RWPE1 (cell line): ENCODE measurements at regions not wholly inside any gene's neighbourhood (a gene's known extent, or its start where the extent isn't known, plus 50 kb on each side); places are given as distances from the start of the nearest gene placed in this dataset.

Experiments used
- CTCF ChIA-PET: fragments of 350-600 bp; sonication (Branson Sonifier 250); formaldehyde crosslinking; extraction: SDS; loops from one replicate; lab custom pipeline; 2021; lab: Yijun Ruan, JAX
- POLR2A ChIA-PET: fragments of 400-600 bp; formaldehyde crosslinking; extraction: SDS; loops from one replicate; lab custom pipeline; 2020; ENCODE audit warnings: antibody characterized with exemption; ENCODE audit not compliant: low non-redundant PET; lab: Yijun Ruan, JAX
- DNase-seq: peaks from one replicate; pipeline ENCODE4 v3.0.0; 2012; ENCODE audit warnings: low spot score
- H3K27ac ChIP-seq: fragments of 450-650 bp; 2 replicates; pipeline ENCODE4 v1.5.1; 2017
- CTCF ChIP-seq: fragments of 450-650 bp; conservative IDR thresholded peaks from 2 replicates; pipeline ENCODE4 v1.5.1; 2017; ENCODE audit warnings: low read depth, mild to moderate bottlenecking

- no peak for TF ChIP-seq CTCF
- CTCF ChIA-PET = interaction anchor here (0.6 kb wide), 1 partner anchor 30 kb away, joined by 5 read pairs; no protein-coding TSS in a partner anchor
- H3K27ac ChIP-seq = no peak overlapping the region
- POLR2A ChIA-PET = no interaction called here
- DNase-seq = no peak
These were observed 107.4 kb upstream of the PRICKLE2 start for GRCh38 chr3:64332459-64333350.

GRCh38 chr3:64331605-64332004, 106.3 kb upstream of the PRICKLE2 start:
- no peak for TF ChIP-seq CTCF
- POLR2A ChIA-PET = no interaction called here
- H3K27ac ChIP-seq = no peak overlapping the region
- CTCF ChIA-PET = interaction anchor here (0.6 kb wide), 1 partner anchor 32 kb away, joined by 5 read pairs; no protein-coding TSS in a partner anchor
- DNase-seq = no peak

GRCh38 chr3:64329037-64329436, 103.8 kb upstream of the PRICKLE2 start:
- DNase-seq = no peak
- TF ChIP-seq CTCF = no peak
- ChIA-PET CTCF (interaction anchor here (0.6 kb wide), 1 partner anchor 1900 kb away, joined by 3 read pairs; no protein-coding TSS in a partner anchor), POLR2A (no interaction called here)
- no peak overlapping the region for H3K27ac ChIP-seq

- POLR2A ChIA-PET = no interaction called here
- no peak for TF ChIP-seq CTCF
- CTCF ChIA-PET = no interaction called here
- no peak overlapping the region for H3K27ac ChIP-seq
- DNase-seq = no peak
These were observed 102.0 kb upstream of the PRICKLE2 start for GRCh38 chr3:64327100-64327804.

DNA sequence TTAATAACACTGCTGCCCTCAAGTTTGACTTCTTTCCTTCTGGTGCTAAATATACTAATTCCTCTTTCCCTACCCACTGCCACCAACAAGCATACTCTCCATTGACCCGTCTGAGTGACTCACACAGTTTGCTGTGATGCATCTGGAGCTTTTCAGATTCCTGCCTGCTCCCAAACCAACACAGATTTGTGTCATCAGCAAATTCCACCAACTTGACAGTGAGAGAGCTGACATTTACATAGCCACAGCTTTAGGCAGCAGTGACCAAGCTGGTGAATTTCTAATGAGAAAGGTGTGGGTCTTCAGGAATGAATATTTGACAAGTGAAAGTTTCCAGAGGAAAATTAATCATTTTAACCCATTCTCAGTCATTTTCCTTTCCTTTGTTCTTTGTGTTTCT, 96.5 kb upstream of the PRICKLE2 start:
- no peak for TF ChIP-seq CTCF
- ChIA-PET POLR2A (no interaction called here), CTCF (interaction anchor here (0.8 kb wide), 1 partner anchor 466 kb away, joined by 5 read pairs; no protein-coding TSS in a partner anchor)
- peak; percentile 39 for DNase-seq
- no peak overlapping the region for H3K27ac ChIP-seq

DNA sequence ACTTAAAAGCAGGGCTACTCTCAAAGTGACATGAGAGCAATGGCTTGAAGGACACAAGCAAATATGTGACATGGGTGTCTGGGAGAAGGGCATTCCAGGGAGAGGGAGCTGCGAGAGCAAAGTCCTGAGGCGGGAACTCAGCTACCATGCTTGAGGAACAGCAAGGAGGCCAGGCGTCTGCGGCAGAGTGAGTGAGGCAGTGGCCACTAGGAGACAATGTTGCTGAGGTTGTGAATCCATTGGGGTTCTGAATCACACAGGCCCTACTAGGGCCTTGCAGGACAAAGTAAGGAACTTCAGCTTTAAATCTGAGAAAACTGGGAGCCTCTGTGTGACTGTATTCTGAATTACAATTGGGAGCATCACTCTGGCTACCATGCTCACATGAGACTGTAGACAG, 94.1 kb upstream of the PRICKLE2 start:
- POLR2A ChIA-PET = no interaction called here
- CTCF ChIA-PET = no interaction called here
- no peak overlapping the region for H3K27ac ChIP-seq

More for the DNA sequence above, 94.1 kb upstream of the PRICKLE2 start:
- no peak for DNase-seq
- TF ChIP-seq CTCF = no peak
